HCT116 (cell line): ENCODE measurements at regions not wholly inside any gene's neighbourhood (a gene's known extent, or its start where the extent isn't known, plus 50 kb on each side); places are given as distances from the start of the nearest gene placed in this dataset.

Experiments used
- ATAC-seq: fragments of 200-7000 bp; cut with Tn5 transposase; 2 replicates; pipeline ENCODE4 v1.9.1; 2020; ENCODE audit warnings: mild to moderate bottlenecking, moderate library complexity
- BruUV-seq: library from RNA; stranded (reverse); fragments of 400-500 nt; replicated peaks from 2 replicates; lab custom pipeline; 2021; lab: Mats Ljungman, UMichigan
- CTCF ChIA-PET: fragments of 300-600 bp; sonication (Branson Sonifier 250); formaldehyde crosslinking; loops from one replicate; lab custom pipeline; 2021; ENCODE audit warnings: antibody characterized with exemption; lab: Charles Lee
- POLR2A ChIA-PET: fragments of 300-600, 350-600 bp; sonication (Branson Sonifier 250); formaldehyde crosslinking; loops from one replicate; lab custom pipeline; 2021; ENCODE audit warnings: antibody characterized with exemption; lab: Charles Lee
- RAD21 ChIA-PET, 2 experiments: fragments of 300-600 bp; sonication (Branson Sonifier 250); formaldehyde crosslinking; loops; one replicate each; lab custom pipeline; 2023; ENCODE audit warnings: low total read pairs in 2 of 2; ENCODE audit not compliant: uncharacterized antibody in 2 of 2, unreplicated experiment in 2 of 2, low non-redundant PET in 1 of 2; lab: Charles Lee
- DNase-seq: peaks from one replicate; pipeline ENCODE4 v3.0.0-alpha.2; 2010; ENCODE audit warnings: low read depth, low spot score
- H2AFZ ChIP-seq: fragments of 200-600 bp; shearing (Covaris generic), sonication (generic); 2 replicates; pipeline ENCODE4 v1.6.1; 2017; ENCODE audit warnings: low read depth, mixed run types, mixed read lengths, antibody characterized with exemption, low read length; ENCODE audit not compliant: poor library complexity, severe bottlenecking
- H3K27ac ChIP-seq: 2 replicates; pipeline ENCODE4 v1.5.1; 2012; ENCODE audit warnings: low read depth, low read length
- H3K27me3 ChIP-seq: fragments of 200-600 bp; sonication (generic); 2 replicates; pipeline ENCODE4 v1.6.1; 2016; ENCODE audit warnings: mixed run types, low read length, mixed read lengths; ENCODE audit not compliant: insufficient read depth
- H3K36me3 ChIP-seq, 2 experiments: fragments of 200-500 bp in 1 of 2; fragments of 200-600 bp in 1 of 2; sonication (Bioruptor generic) in 1 of 2; sonication (generic) in 1 of 2; 2 replicates each; pipeline versions ENCODE4 v1.5.1 to v1.6.1; 2014 to 2016; ENCODE audit warnings: low read length in 2 of 2, inconsistent platforms in 1 of 2, mixed read lengths in 1 of 2, mixed run types in 1 of 2; ENCODE audit not compliant: insufficient read depth in 2 of 2, control insufficient read depth in 1 of 2
- H3K4me1 ChIP-seq, 2 experiments: fragments of 200-600 bp in 1 of 2; sonication (generic) in 1 of 2; 2 replicates each; pipeline versions ENCODE4 v1.5.1 to v1.6.1; 2012 to 2017; ENCODE audit warnings: low read length in 2 of 2, inconsistent platforms in 1 of 2, mild to moderate bottlenecking in 1 of 2, mixed read lengths in 1 of 2, mixed run types in 1 of 2, moderate library complexity in 1 of 2; ENCODE audit not compliant: insufficient read depth in 2 of 2, control insufficient read depth in 1 of 2
- H3K4me2 ChIP-seq: fragments of 200-600 bp; sonication (generic); 2 replicates; pipeline ENCODE4 v1.6.1; 2017; ENCODE audit warnings: mixed run types, low read length, mixed read lengths
- H3K4me3 ChIP-seq, 2 experiments: fragments of 200-600 bp in 1 of 2; sonication (generic) in 1 of 2; replicated peaks in 1 of 2; 2 replicates each; pipeline ENCODE4 v1.5.1; 2011 to 2016; ENCODE audit warnings: low read length in 2 of 2, control low read depth in 1 of 2, low read depth in 1 of 2, mild to moderate bottlenecking in 1 of 2, mixed read lengths in 1 of 2, mixed run types in 1 of 2
- H3K79me2 ChIP-seq: fragments of 200-600 bp; sonication (generic); 2 replicates; pipeline ENCODE4 v1.6.1; 2017; ENCODE audit warnings: mild to moderate bottlenecking, mixed run types, low read length, moderate library complexity, mixed read lengths; ENCODE audit not compliant: insufficient read depth
- H3K9ac ChIP-seq: fragments of 200-600 bp; sonication (generic); 2 replicates; pipeline ENCODE4 v1.6.1; 2016; ENCODE audit warnings: low read length, mixed read lengths
- H3K9me2 ChIP-seq: fragments of 200-600 bp; sonication (generic), shearing (Covaris generic); 2 replicates; pipeline ENCODE4 v1.6.1; 2017; ENCODE audit warnings: mixed run types, mild to moderate bottlenecking, moderate library complexity; ENCODE audit not compliant: insufficient read depth
- H3K9me3 ChIP-seq, 2 experiments: fragments of 200-500 bp in 1 of 2; fragments of 200-600 bp in 1 of 2; sonication (Bioruptor generic) in 1 of 2; sonication (generic) in 1 of 2; 2 replicates each; pipeline ENCODE4 v1.6.1; 2014 to 2017; ENCODE audit warnings: low read length in 2 of 2, mixed read lengths in 2 of 2, inconsistent platforms in 1 of 2, low read depth in 1 of 2, mild to moderate bottlenecking in 1 of 2, mixed run types in 1 of 2, moderate library complexity in 1 of 2; ENCODE audit not compliant: control insufficient read depth in 1 of 2, insufficient read depth in 1 of 2
- H4K20me1 ChIP-seq: fragments of 200-600 bp; sonication (generic), shearing (Covaris generic); 2 replicates; pipeline ENCODE4 v1.6.1; 2017; ENCODE audit warnings: mixed run types, mild to moderate bottlenecking, moderate library complexity; ENCODE audit not compliant: insufficient read depth
- CBX3 ChIP-seq: IDR thresholded peaks from 2 replicates; pipeline ENCODE4 v1.6.1; 2012; ENCODE audit warnings: low read depth
- CEBPB ChIP-seq: IDR thresholded peaks from 2 replicates; pipeline ENCODE4 v1.6.1; 2012; ENCODE audit warnings: low read depth
- EGR1 ChIP-seq: IDR thresholded peaks from 2 replicates; pipeline ENCODE4 v1.6.1; 2012; ENCODE audit warnings: low read depth
- ELF1 ChIP-seq: IDR thresholded peaks from 2 replicates; pipeline ENCODE4 v1.6.1; 2012; ENCODE audit warnings: low read depth, borderline replicate concordance
- JUND ChIP-seq: IDR thresholded peaks from 2 replicates; pipeline ENCODE4 v1.6.1; 2012
- POLR2A ChIP-seq: IDR thresholded peaks from 2 replicates; pipeline ENCODE4 v1.7.0; 2011; ENCODE audit warnings: borderline replicate concordance; ENCODE audit not compliant: insufficient read depth, insufficient read length; ENCODE audit errors: extremely low read depth
- POLR2AphosphoS5 ChIP-seq: IDR thresholded peaks from 2 replicates; pipeline ENCODE4 v1.6.1; 2011; ENCODE audit warnings: mild to moderate bottlenecking, low read depth, low read length, moderate library complexity
- SRF ChIP-seq: IDR thresholded peaks from 2 replicates; pipeline ENCODE4 v1.6.1; 2012; ENCODE audit warnings: low read depth
- YY1 ChIP-seq: IDR thresholded peaks from 2 replicates; pipeline ENCODE4 v1.6.1; 2011; ENCODE audit warnings: low read length, low read depth, moderate library complexity, mild to moderate bottlenecking; ENCODE audit not compliant: insufficient replicate concordance; ENCODE audit errors: extremely low read depth
- ZNF274 ChIP-seq: fragments of 200-500 bp; sonication (Bioruptor generic); IDR thresholded peaks from 2 replicates; pipeline ENCODE4 v1.6.1; 2014; ENCODE audit warnings: mild to moderate bottlenecking, low read depth, low read length, inconsistent platforms
- intact Hi-C: fragments of 100-400 bp; cut with micrococcal nuclease; formaldehyde crosslinking; loops from 2 replicates; pipeline ENCODE4 v1.10.0; 2022
- TF ChIP-seq, protein P1 (sequence below), 3 experiments: fragments of 200-600 bp in 1 of 3; sonication (generic) in 1 of 3; IDR thresholded peaks in 2 of 3; conservative IDR thresholded peaks in 1 of 3; 2 replicates each; pipeline ENCODE4 v1.5.1; 2012 to 2017; ENCODE audit warnings: low read depth in 2 of 3, low read length in 2 of 3, antibody characterized with exemption in 1 of 3, borderline replicate concordance in 1 of 3, control low read depth in 1 of 3, mild to moderate bottlenecking in 1 of 3, mixed read lengths in 1 of 3, mixed run types in 1 of 3, moderate library complexity in 1 of 3; ENCODE audit not compliant: insufficient read depth in 1 of 3
- TF ChIP-seq, protein P2 (sequence below): IDR thresholded peaks from 2 replicates; pipeline ENCODE4 v1.6.1; 2012; ENCODE audit warnings: low read depth
- TF ChIP-seq, protein P3 (sequence below): IDR thresholded peaks from 2 replicates; pipeline ENCODE4 v1.6.1; 2012

DNA sequence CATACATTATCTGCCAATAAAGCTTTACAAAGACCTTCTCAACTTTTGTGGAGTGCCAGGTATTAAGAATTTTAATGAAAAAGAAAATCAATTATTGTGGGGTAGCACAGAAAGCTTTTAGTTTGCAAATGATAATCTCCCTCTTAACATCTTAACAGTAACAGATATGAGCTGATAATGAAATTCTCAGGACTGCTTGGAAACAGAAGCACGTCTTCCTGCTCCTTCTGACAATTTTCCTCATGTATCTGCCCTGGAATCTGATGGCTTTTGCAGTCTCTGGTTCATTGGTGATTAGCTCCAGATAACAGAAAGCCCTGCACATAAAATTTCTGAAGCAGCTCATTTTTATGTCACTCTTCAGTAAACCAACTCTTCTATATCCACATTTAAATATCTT is 432.4 kb upstream of the PDZRN3 start:
- no peaks in the 10 kb centered on the region for H3K4me1 ChIP-seq
- no TSS peak for BruUV-seq
- no peak for TF ChIP-seq SRF
- no peak for TF ChIP-seq POLR2AphosphoS5
- no peak for TF ChIP-seq CEBPB
- TF ChIP-seq ELF1 = no peak
- TF ChIP-seq, protein P1, sequence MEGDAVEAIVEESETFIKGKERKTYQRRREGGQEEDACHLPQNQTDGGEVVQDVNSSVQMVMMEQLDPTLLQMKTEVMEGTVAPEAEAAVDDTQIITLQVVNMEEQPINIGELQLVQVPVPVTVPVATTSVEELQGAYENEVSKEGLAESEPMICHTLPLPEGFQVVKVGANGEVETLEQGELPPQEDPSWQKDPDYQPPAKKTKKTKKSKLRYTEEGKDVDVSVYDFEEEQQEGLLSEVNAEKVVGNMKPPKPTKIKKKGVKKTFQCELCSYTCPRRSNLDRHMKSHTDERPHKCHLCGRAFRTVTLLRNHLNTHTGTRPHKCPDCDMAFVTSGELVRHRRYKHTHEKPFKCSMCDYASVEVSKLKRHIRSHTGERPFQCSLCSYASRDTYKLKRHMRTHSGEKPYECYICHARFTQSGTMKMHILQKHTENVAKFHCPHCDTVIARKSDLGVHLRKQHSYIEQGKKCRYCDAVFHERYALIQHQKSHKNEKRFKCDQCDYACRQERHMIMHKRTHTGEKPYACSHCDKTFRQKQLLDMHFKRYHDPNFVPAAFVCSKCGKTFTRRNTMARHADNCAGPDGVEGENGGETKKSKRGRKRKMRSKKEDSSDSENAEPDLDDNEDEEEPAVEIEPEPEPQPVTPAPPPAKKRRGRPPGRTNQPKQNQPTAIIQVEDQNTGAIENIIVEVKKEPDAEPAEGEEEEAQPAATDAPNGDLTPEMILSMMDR (IDR thresholded peaks at IDR 0.05 in 2 of 3, conservative IDR thresholded peaks at IDR 0.05 in 1 of 3; ENCODE audit: borderline replicate concordance in 1 of 3, insufficient read depth in 1 of 3, low read depth in 2 of 3, low read length in 2 of 3) = no peak
- no peak for TF ChIP-seq CBX3

DNA sequence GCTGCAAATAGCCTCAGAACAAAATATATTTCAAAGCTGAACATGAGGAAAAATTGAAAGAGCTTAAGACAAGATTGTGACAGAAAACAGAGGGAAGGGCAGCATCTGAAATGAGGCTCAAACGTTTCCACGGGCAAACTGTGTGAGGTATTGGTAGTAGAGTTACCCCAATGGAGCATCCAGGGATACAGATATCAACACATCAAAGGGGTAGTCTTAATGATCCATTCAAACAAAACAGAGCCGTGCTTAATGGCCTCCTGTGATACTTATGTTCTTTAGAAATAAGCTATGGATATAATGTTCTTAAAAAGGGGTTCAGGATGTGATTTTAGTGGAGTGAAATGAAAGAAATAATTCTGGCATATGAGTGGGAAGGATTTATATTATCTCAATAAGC is 430.3 kb upstream of the PDZRN3 start:
- ChIA-PET RAD21 (no interaction called here), POLR2A (no interaction called here)
- no peak overlapping the region for H3K4me2 ChIP-seq
- TF ChIP-seq EGR1 (no peak), JUND (no peak), ZNF274 (no peak), POLR2A (no peak), YY1 (no peak), POLR2AphosphoS5 (no peak), CEBPB (no peak)
- TF ChIP-seq, protein P1 (IDR thresholded peaks at IDR 0.05 in 2 of 3, conservative IDR thresholded peaks at IDR 0.05 in 1 of 3; ENCODE audit: borderline replicate concordance in 1 of 3, insufficient read depth in 1 of 3, low read depth in 2 of 3, low read length in 2 of 3) = no peak
- TF ChIP-seq, protein P2, sequence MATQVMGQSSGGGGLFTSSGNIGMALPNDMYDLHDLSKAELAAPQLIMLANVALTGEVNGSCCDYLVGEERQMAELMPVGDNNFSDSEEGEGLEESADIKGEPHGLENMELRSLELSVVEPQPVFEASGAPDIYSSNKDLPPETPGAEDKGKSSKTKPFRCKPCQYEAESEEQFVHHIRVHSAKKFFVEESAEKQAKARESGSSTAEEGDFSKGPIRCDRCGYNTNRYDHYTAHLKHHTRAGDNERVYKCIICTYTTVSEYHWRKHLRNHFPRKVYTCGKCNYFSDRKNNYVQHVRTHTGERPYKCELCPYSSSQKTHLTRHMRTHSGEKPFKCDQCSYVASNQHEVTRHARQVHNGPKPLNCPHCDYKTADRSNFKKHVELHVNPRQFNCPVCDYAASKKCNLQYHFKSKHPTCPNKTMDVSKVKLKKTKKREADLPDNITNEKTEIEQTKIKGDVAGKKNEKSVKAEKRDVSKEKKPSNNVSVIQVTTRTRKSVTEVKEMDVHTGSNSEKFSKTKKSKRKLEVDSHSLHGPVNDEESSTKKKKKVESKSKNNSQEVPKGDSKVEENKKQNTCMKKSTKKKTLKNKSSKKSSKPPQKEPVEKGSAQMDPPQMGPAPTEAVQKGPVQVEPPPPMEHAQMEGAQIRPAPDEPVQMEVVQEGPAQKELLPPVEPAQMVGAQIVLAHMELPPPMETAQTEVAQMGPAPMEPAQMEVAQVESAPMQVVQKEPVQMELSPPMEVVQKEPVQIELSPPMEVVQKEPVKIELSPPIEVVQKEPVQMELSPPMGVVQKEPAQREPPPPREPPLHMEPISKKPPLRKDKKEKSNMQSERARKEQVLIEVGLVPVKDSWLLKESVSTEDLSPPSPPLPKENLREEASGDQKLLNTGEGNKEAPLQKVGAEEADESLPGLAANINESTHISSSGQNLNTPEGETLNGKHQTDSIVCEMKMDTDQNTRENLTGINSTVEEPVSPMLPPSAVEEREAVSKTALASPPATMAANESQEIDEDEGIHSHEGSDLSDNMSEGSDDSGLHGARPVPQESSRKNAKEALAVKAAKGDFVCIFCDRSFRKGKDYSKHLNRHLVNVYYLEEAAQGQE = no peak
- TF ChIP-seq, protein P3, sequence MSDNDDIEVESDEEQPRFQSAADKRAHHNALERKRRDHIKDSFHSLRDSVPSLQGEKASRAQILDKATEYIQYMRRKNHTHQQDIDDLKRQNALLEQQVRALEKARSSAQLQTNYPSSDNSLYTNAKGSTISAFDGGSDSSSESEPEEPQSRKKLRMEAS = no peak

More for the DNA sequence above, 432.4 kb upstream of the PDZRN3 start:
- DNase-seq (no peak), ATAC-seq (no peak)
- H3K27me3 ChIP-seq = no peaks in the 10 kb centered on the region
- H3K4me3 ChIP-seq = no peak overlapping the region
- no peak overlapping the region for H3K4me2 ChIP-seq
- no peaks in the 10 kb centered on the region for H3K36me3 ChIP-seq
- RAD21 ChIA-PET = no interaction called here
- intact Hi-C loops = no loop called here
- H3K9me3 ChIP-seq = peaks cover 9 to 20% of the 10 kb centered on the region in 2 experiments; a peak in 2 of 4 replicates
- no peaks in the 10 kb centered on the region for H3K9me2 ChIP-seq
- no peak overlapping the region for H3K9ac ChIP-seq
- POLR2A ChIA-PET = no interaction called here
- H3K79me2 ChIP-seq = no peaks in the 10 kb centered on the region
- no peaks in the 10 kb centered on the region for H4K20me1 ChIP-seq
- no peak overlapping the region for H3K27ac ChIP-seq
- H2AFZ ChIP-seq = no peak overlapping the region
- CTCF ChIA-PET = no interaction called here

More for the DNA sequence above, 430.3 kb upstream of the PDZRN3 start:
- no peaks in the 10 kb centered on the region for H3K27me3 ChIP-seq
- H3K79me2 ChIP-seq = no peaks in the 10 kb centered on the region
- no peak overlapping the region for H2AFZ ChIP-seq
- H3K9me3 ChIP-seq = peaks cover 4 to 12% of the 10 kb centered on the region in 2 experiments; a peak in 2 of 4 replicates
- H3K36me3 ChIP-seq = no peaks in the 10 kb centered on the region
- no peaks in the 10 kb centered on the region for H3K4me1 ChIP-seq
- no peak overlapping the region for H3K27ac ChIP-seq
- H3K9ac ChIP-seq = no peak overlapping the region
- BruUV-seq = no TSS peak
- no peak overlapping the region for H3K4me3 ChIP-seq
- no peaks in the 10 kb centered on the region for H3K9me2 ChIP-seq
- ATAC-seq (no peak), DNase-seq (no peak)
- CTCF ChIA-PET = no interaction called here
- H4K20me1 ChIP-seq = no peaks in the 10 kb centered on the region
- intact Hi-C loops = no loop called here
